HG03095 (cell line): ENCODE measurements at regions not wholly inside any gene's neighbourhood (a gene's known extent, or its start where the extent isn't known, plus 50 kb on each side); places are given as distances from the start of the nearest gene placed in this dataset.

Source experiments
- ATAC-seq: cut with Tn5 transposase; IDR thresholded peaks from one replicate; pipeline ENCODE4 v1.9.1; 2021; ENCODE audit warnings: moderate library complexity; ENCODE audit not compliant: unreplicated experiment

GRCh38 chr5:4424895-4425294 lies 715.2 kb upstream of the ADAMTS16 start:
- ATAC-seq: no peak

- ATAC-seq: no peak
Observed at GRCh38 chr5:4440536-4440935, 699.6 kb upstream of the ADAMTS16 start.

- no peak for ATAC-seq
Observed at GRCh38 chr5:4442221-4442620, 697.9 kb upstream of the ADAMTS16 start.

GRCh38 chr5:4447657-4448056 lies 692.5 kb upstream of the ADAMTS16 start:
- no peak for ATAC-seq

- ATAC-seq: no peak
Observed at GRCh38 chr5:4453655-4454054, 686.5 kb upstream of the ADAMTS16 start.

GRCh38 chr5:4479426-4479825 lies 660.7 kb upstream of the ADAMTS16 start:
- no peak for ATAC-seq

GRCh38 chr5:4480528-4481349 lies 659.4 kb upstream of the ADAMTS16 start:
- no peak for ATAC-seq

GRCh38 chr5:4487581-4487980 lies 652.5 kb upstream of the ADAMTS16 start:
- no peak for ATAC-seq

- ATAC-seq: no peak
Observed at GRCh38 chr5:4511996-4512656, 628.0 kb upstream of the ADAMTS16 start.

GRCh38 chr5:4513381-4513780 lies 626.7 kb upstream of the ADAMTS16 start:
- ATAC-seq: no peak

- ATAC-seq: no peak
Observed at GRCh38 chr5:4514067-4514648, 626.0 kb upstream of the ADAMTS16 start.

- ATAC-seq: no peak
Observed at GRCh38 chr5:4518903-4519672, 621.0 kb upstream of the ADAMTS16 start.

GRCh38 chr5:4520559-4520958 lies 619.6 kb upstream of the ADAMTS16 start:
- no peak for ATAC-seq

- no peak for ATAC-seq
Observed at GRCh38 chr5:4523038-4523437, 617.1 kb upstream of the ADAMTS16 start.

- no peak for ATAC-seq
Observed at GRCh38 chr5:4531756-4532704, 608.1 kb upstream of the ADAMTS16 start.

GRCh38 chr5:4532705-4533080 lies 607.4 kb upstream of the ADAMTS16 start:
- ATAC-seq: no peak

GRCh38 chr5:4533457-4534105 lies 606.5 kb upstream of the ADAMTS16 start:
- ATAC-seq: no peak

- ATAC-seq: no peak
Observed at GRCh38 chr5:4537489-4537888, 602.6 kb upstream of the ADAMTS16 start.

- no peak for ATAC-seq
Observed at GRCh38 chr5:4540375-4541173, 599.6 kb upstream of the ADAMTS16 start.
